Right atrium auricular region (tissue), 2 donors: ENCODE measurements at regions not wholly inside any gene's neighbourhood (a gene's known extent, or its start where the extent isn't known, plus 50 kb on each side); places are given as distances from the start of the nearest gene placed in this dataset.

Experiments
- DNase-seq: peaks from one replicate; pipeline ENCODE4 v3.0.0-alpha.2; 2019; ENCODE audit warnings: low spot score
- H3K27ac ChIP-seq, 2 donors: fragments of 200-600 bp; sonication (generic); 1 replicate in 1 of 2; 2 replicates in 1 of 2; pipeline ENCODE4 v1.5.1; 2016 to 2019
- H3K27me3 ChIP-seq, 2 donors: fragments of 200-600 bp; sonication (generic); one replicate each; pipeline versions ENCODE4 v1.5.1 to v1.6.0; 2017 to 2019
- H3K36me3 ChIP-seq: fragments of 200-600 bp; sonication (generic); one replicate; pipeline ENCODE4 v1.5.1; 2016
- H3K4me1 ChIP-seq, 2 donors: fragments of 200-600 bp; sonication (generic); one replicate each; pipeline versions ENCODE4 v1.5.1 to v1.6.0; 2017 to 2019
- H3K4me3 ChIP-seq, 2 donors: fragments of 200-600 bp; sonication (generic); 1 replicate in 1 of 2; 2 replicates in 1 of 2; pipeline ENCODE4 v1.5.1; 2017 to 2019; ENCODE audit warnings: mild to moderate bottlenecking in 1 of 2, moderate library complexity in 1 of 2
- H3K9me3 ChIP-seq, 2 donors: fragments of 200-600 bp; sonication (generic); one replicate each; pipeline ENCODE4 v1.5.1; 2019
- TF ChIP-seq, protein P1 (sequence below), 2 donors: fragments of 200-600 bp; sonication (generic); IDR thresholded peaks; one replicate each; pipeline ENCODE4 v1.5.1; 2019; ENCODE audit warnings: antibody characterized with exemption in 2 of 2

- H3K27me3 ChIP-seq, result no peaks in the 10 kb centered on the region
- H3K27ac ChIP-seq, result no peak overlapping the region
- H3K36me3 ChIP-seq, result no peaks in the 10 kb centered on the region
- DNase-seq, result no peak
- no peaks in the 10 kb centered on the region for H3K4me1 ChIP-seq
- TF ChIP-seq, protein P1, sequence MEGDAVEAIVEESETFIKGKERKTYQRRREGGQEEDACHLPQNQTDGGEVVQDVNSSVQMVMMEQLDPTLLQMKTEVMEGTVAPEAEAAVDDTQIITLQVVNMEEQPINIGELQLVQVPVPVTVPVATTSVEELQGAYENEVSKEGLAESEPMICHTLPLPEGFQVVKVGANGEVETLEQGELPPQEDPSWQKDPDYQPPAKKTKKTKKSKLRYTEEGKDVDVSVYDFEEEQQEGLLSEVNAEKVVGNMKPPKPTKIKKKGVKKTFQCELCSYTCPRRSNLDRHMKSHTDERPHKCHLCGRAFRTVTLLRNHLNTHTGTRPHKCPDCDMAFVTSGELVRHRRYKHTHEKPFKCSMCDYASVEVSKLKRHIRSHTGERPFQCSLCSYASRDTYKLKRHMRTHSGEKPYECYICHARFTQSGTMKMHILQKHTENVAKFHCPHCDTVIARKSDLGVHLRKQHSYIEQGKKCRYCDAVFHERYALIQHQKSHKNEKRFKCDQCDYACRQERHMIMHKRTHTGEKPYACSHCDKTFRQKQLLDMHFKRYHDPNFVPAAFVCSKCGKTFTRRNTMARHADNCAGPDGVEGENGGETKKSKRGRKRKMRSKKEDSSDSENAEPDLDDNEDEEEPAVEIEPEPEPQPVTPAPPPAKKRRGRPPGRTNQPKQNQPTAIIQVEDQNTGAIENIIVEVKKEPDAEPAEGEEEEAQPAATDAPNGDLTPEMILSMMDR (IDR thresholded peaks at IDR 0.05), result no peak
- no peak overlapping the region for H3K4me3 ChIP-seq
- H3K9me3 ChIP-seq, result no peaks in the 10 kb centered on the region
Observed at GRCh38 chr1:187046293-187046692, 217.5 kb downstream of the PLA2G4A start.

GRCh38 chr1:187047298-187047697 is 218.5 kb downstream of the PLA2G4A start:
- TF ChIP-seq, protein P1 (IDR thresholded peaks at IDR 0.05), result no peak
- no peak for DNase-seq
- no peaks in the 10 kb centered on the region for H3K9me3 ChIP-seq
- H3K36me3 ChIP-seq, result no peaks in the 10 kb centered on the region
- no peak overlapping the region for H3K27ac ChIP-seq
- no peaks in the 10 kb centered on the region for H3K27me3 ChIP-seq
- H3K4me1 ChIP-seq, result no peaks in the 10 kb centered on the region
- H3K4me3 ChIP-seq, result no peak overlapping the region

- no peak overlapping the region for H3K27ac ChIP-seq
- no peak for DNase-seq
- H3K36me3 ChIP-seq, result no peaks in the 10 kb centered on the region
- no peaks in the 10 kb centered on the region for H3K27me3 ChIP-seq
- H3K9me3 ChIP-seq, result no peaks in the 10 kb centered on the region
- no peaks in the 10 kb centered on the region for H3K4me1 ChIP-seq
- TF ChIP-seq, protein P1 (IDR thresholded peaks at IDR 0.05), result peak in 1 of 2 donors; percentile 62
- no peak overlapping the region for H3K4me3 ChIP-seq
Observed at GRCh38 chr1:187051618-187052232, 223.0 kb downstream of the PLA2G4A start.

GRCh38 chr1:187053876-187054275 is 225.1 kb downstream of the PLA2G4A start:
- TF ChIP-seq, protein P1 (IDR thresholded peaks at IDR 0.05), result no peak
- no peaks in the 10 kb centered on the region for H3K36me3 ChIP-seq
- H3K4me1 ChIP-seq, result no peaks in the 10 kb centered on the region
- no peak overlapping the region for H3K4me3 ChIP-seq
- H3K27me3 ChIP-seq, result no peaks in the 10 kb centered on the region
- no peak overlapping the region for H3K27ac ChIP-seq
- DNase-seq, result no peak
- no peaks in the 10 kb centered on the region for H3K9me3 ChIP-seq

GRCh38 chr1:187054862-187055757 is 226.4 kb downstream of the PLA2G4A start:
- no peak overlapping the region for H3K4me3 ChIP-seq
- no peaks in the 10 kb centered on the region for H3K36me3 ChIP-seq
- H3K4me1 ChIP-seq, result no peaks in the 10 kb centered on the region
- H3K9me3 ChIP-seq, result no peaks in the 10 kb centered on the region
- TF ChIP-seq, protein P1 (IDR thresholded peaks at IDR 0.05), result no peak
- no peak overlapping the region for H3K27ac ChIP-seq
- no peak for DNase-seq
- no peaks in the 10 kb centered on the region for H3K27me3 ChIP-seq
